GM10266 (cell line): ENCODE measurements at regions not wholly inside any gene's neighbourhood (a gene's known extent, or its start where the extent isn't known, plus 50 kb on each side); places are given as distances from the start of the nearest gene placed in this dataset.

Experiments
- DNase-seq: peaks from one replicate; pipeline ENCODE4 v3.0.0; 2012; ENCODE audit errors: extremely low spot score
- CTCF ChIP-seq: IDR thresholded peaks from 2 replicates; pipeline ENCODE4 v1.5.1; 2012; ENCODE audit warnings: mild to moderate bottlenecking, low read depth; ENCODE audit not compliant: control insufficient read depth, insufficient read depth; ENCODE audit errors: missing control alignments

GRCh38 chr1:87600854-87601253 lies 272.2 kb downstream of the LMO4 start:
- no peak for DNase-seq
- TF ChIP-seq CTCF: no peak

- no peak for DNase-seq
- no peak for TF ChIP-seq CTCF
Observed at GRCh38 chr1:87603626-87604025, 274.9 kb downstream of the LMO4 start.

GRCh38 chr1:87612956-87613355 lies 284.3 kb downstream of the LMO4 start:
- TF ChIP-seq CTCF: no peak
- no peak for DNase-seq

- no peak for DNase-seq
- no peak for TF ChIP-seq CTCF
Observed at GRCh38 chr1:87615491-87615890, 286.8 kb downstream of the LMO4 start.

- no peak for DNase-seq
- no peak for TF ChIP-seq CTCF
Observed at GRCh38 chr1:87615901-87616300, 287.2 kb downstream of the LMO4 start.

GRCh38 chr1:87620807-87621206 lies 292.1 kb downstream of the LMO4 start:
- no peak for DNase-seq
- no peak for TF ChIP-seq CTCF

- TF ChIP-seq CTCF: no peak
- DNase-seq: no peak
Observed at GRCh38 chr1:87629673-87630072, 301.0 kb downstream of the LMO4 start.

GRCh38 chr1:87632232-87632631 lies 303.6 kb downstream of the LMO4 start:
- no peak for DNase-seq
- no peak for TF ChIP-seq CTCF
